ENCODE measurements at regions not wholly inside any gene's neighbourhood (a gene's known extent, or its start where the extent isn't known, plus 50 kb on each side); places are given as distances from the start of the nearest gene placed in this dataset.
"Not testable (repeated sequence)": the region's sequence is repeated elsewhere in the genome, so short reads cannot be mapped to it uniquely, and the experiment has no call there.

GRCh38 chr5:99070362-99070761 is 141.6 kb upstream of the CHD1 start:
- H3K36me3 Mint-ChIP-seq: no peaks in the 10 kb centered on the region
- H3K4me1 Mint-ChIP-seq: no peaks in the 10 kb centered on the region
- H3K9me3 Mint-ChIP-seq: peaks cover 7% of the 10 kb centered on the region
- DNase-seq: no peak
- no peak overlapping the region for H3K4me3 Mint-ChIP-seq
- H3K27me3 Mint-ChIP-seq: no peaks in the 10 kb centered on the region
- H3K27ac Mint-ChIP-seq: no peak overlapping the region

- Mint-ChIP-seq H3K4me3 (no peak overlapping the region), H3K27ac (no peak overlapping the region), H3K4me1 (no peaks in the 10 kb centered on the region), H3K27me3 (no peaks in the 10 kb centered on the region), H3K36me3 (no peaks in the 10 kb centered on the region), H3K9me3 (peaks cover 7% of the 10 kb centered on the region)
- no peak for DNase-seq
These were observed 140.3 kb upstream of the CHD1 start for GRCh38 chr5:99068944-99069650.

GRCh38 chr5:99063737-99064136 is 134.9 kb upstream of the CHD1 start:
- no peak overlapping the region for H3K27ac Mint-ChIP-seq
- DNase-seq: no peak
- H3K27me3 Mint-ChIP-seq: no peaks in the 10 kb centered on the region
- no peaks in the 10 kb centered on the region for H3K36me3 Mint-ChIP-seq
- H3K9me3 Mint-ChIP-seq: no peaks in the 10 kb centered on the region
- no peaks in the 10 kb centered on the region for H3K4me1 Mint-ChIP-seq
- no peak overlapping the region for H3K4me3 Mint-ChIP-seq

- DNase-seq: no peak
- Mint-ChIP-seq H3K27ac (no peak overlapping the region), H3K27me3 (no peaks in the 10 kb centered on the region), H3K9me3 (no peaks in the 10 kb centered on the region), H3K36me3 (no peaks in the 10 kb centered on the region), H3K4me1 (peaks cover 2% of the 10 kb centered on the region), H3K4me3 (no peak overlapping the region)
These were observed 132.9 kb upstream of the CHD1 start for GRCh38 chr5:99061711-99062110.

GRCh38 chr5:99061299-99061698 is 132.5 kb upstream of the CHD1 start:
- no peaks in the 10 kb centered on the region for H3K36me3 Mint-ChIP-seq

GRCh38 chr5:99060306-99061261 is 131.8 kb upstream of the CHD1 start:
- H3K9me3 Mint-ChIP-seq: no peaks in the 10 kb centered on the region
- H3K27ac Mint-ChIP-seq: no peak overlapping the region
- peak; percentile 67 for DNase-seq
- H3K36me3 Mint-ChIP-seq: no peaks in the 10 kb centered on the region
- peaks cover 2% of the 10 kb centered on the region for H3K4me1 Mint-ChIP-seq
- no peaks in the 10 kb centered on the region for H3K27me3 Mint-ChIP-seq
- no peak overlapping the region for H3K4me3 Mint-ChIP-seq

More at GRCh38 chr5:99061299-99061698, 132.5 kb upstream of the CHD1 start:
- no peak overlapping the region for H3K27ac Mint-ChIP-seq
- H3K27me3 Mint-ChIP-seq: no peaks in the 10 kb centered on the region
- H3K4me3 Mint-ChIP-seq: no peak overlapping the region
- peaks cover 2% of the 10 kb centered on the region for H3K4me1 Mint-ChIP-seq
- no peaks in the 10 kb centered on the region for H3K9me3 Mint-ChIP-seq
- no peak for DNase-seq

GRCh38 chr5:99059685-99060084 is 130.9 kb upstream of the CHD1 start:
- H3K36me3 Mint-ChIP-seq: no peaks in the 10 kb centered on the region
- DNase-seq: no peak
- no peak overlapping the region for H3K4me3 Mint-ChIP-seq
- H3K27ac Mint-ChIP-seq: no peak overlapping the region
- no peaks in the 10 kb centered on the region for H3K27me3 Mint-ChIP-seq
- peaks cover 6% of the 10 kb centered on the region for H3K4me1 Mint-ChIP-seq
- H3K9me3 Mint-ChIP-seq: no peaks in the 10 kb centered on the region

- no peaks in the 10 kb centered on the region for H3K36me3 Mint-ChIP-seq
- no peaks in the 10 kb centered on the region for H3K9me3 Mint-ChIP-seq
- no peaks in the 10 kb centered on the region for H3K27me3 Mint-ChIP-seq
- no peak overlapping the region for H3K4me3 Mint-ChIP-seq
- H3K27ac Mint-ChIP-seq: no peak overlapping the region
- DNase-seq: no peak
- H3K4me1 Mint-ChIP-seq: peaks cover 6% of the 10 kb centered on the region
These were observed 129.7 kb upstream of the CHD1 start for GRCh38 chr5:99058466-99058865.

- no peak overlapping the region for H3K4me3 Mint-ChIP-seq
- DNase-seq: no peak
- no peaks in the 10 kb centered on the region for H3K27me3 Mint-ChIP-seq
- H3K36me3 Mint-ChIP-seq: no peaks in the 10 kb centered on the region
- H3K9me3 Mint-ChIP-seq: no peaks in the 10 kb centered on the region
- H3K27ac Mint-ChIP-seq: no peak overlapping the region
- H3K4me1 Mint-ChIP-seq: peaks cover 6% of the 10 kb centered on the region
These were observed 126.2 kb upstream of the CHD1 start for GRCh38 chr5:99054972-99055371.

GRCh38 chr5:99045871-99046270 is 117.1 kb upstream of the CHD1 start:
- DNase-seq: no peak
- H3K4me3 Mint-ChIP-seq: no peak overlapping the region
- peaks cover 19% of the 10 kb centered on the region for H3K9me3 Mint-ChIP-seq
- no peaks in the 10 kb centered on the region for H3K27me3 Mint-ChIP-seq
- H3K27ac Mint-ChIP-seq: no peak overlapping the region
- peaks cover 4% of the 10 kb centered on the region for H3K4me1 Mint-ChIP-seq
- peaks cover 12% of the 10 kb centered on the region for H3K36me3 Mint-ChIP-seq

- not testable (repeated sequence) for H3K4me3 Mint-ChIP-seq, H3K4me1 Mint-ChIP-seq, H3K27ac Mint-ChIP-seq, DNase-seq, H3K27me3 Mint-ChIP-seq
- Mint-ChIP-seq H3K36me3 (peaks cover 28% of the 10 kb centered on the region), H3K9me3 (peaks cover 40% of the 10 kb centered on the region)
These were observed 114.5 kb upstream of the CHD1 start for GRCh38 chr5:99043257-99043656.

- peaks cover 40% of the 10 kb centered on the region for H3K9me3 Mint-ChIP-seq
- peaks cover 28% of the 10 kb centered on the region for H3K4me1 Mint-ChIP-seq
- no peak overlapping the region for H3K27ac Mint-ChIP-seq
- no peak overlapping the region for H3K4me3 Mint-ChIP-seq
- H3K36me3 Mint-ChIP-seq: peaks cover 30% of the 10 kb centered on the region
- DNase-seq: peak; percentile 22
- H3K27me3 Mint-ChIP-seq: no peaks in the 10 kb centered on the region
These were observed 108.9 kb upstream of the CHD1 start for GRCh38 chr5:99037668-99038067.

GRCh38 chr5:99035942-99036341 is 107.1 kb upstream of the CHD1 start:
- H3K9me3 Mint-ChIP-seq: peaks cover 23% of the 10 kb centered on the region
- no peak overlapping the region for H3K27ac Mint-ChIP-seq
- no peak for DNase-seq
- peaks cover 39% of the 10 kb centered on the region for H3K4me1 Mint-ChIP-seq
- no peak overlapping the region for H3K4me3 Mint-ChIP-seq
- no peaks in the 10 kb centered on the region for H3K27me3 Mint-ChIP-seq
- H3K36me3 Mint-ChIP-seq: peaks cover 21% of the 10 kb centered on the region

- H3K4me1 Mint-ChIP-seq: peaks cover 49% of the 10 kb centered on the region
- H3K27ac Mint-ChIP-seq: peak overlapping the region; percentile 94
- no peaks in the 10 kb centered on the region for H3K27me3 Mint-ChIP-seq
- no peak overlapping the region for H3K4me3 Mint-ChIP-seq
- H3K9me3 Mint-ChIP-seq: peaks cover 11% of the 10 kb centered on the region
- H3K36me3 Mint-ChIP-seq: peaks cover 15% of the 10 kb centered on the region
- no peak for DNase-seq
These were observed 105.5 kb upstream of the CHD1 start for GRCh38 chr5:99034336-99034735.

- Mint-ChIP-seq H3K9me3 (peaks cover 2% of the 10 kb centered on the region), H3K27me3 (no peaks in the 10 kb centered on the region), H3K36me3 (peaks cover 5% of the 10 kb centered on the region), H3K4me1 (peaks cover 56% of the 10 kb centered on the region), H3K4me3 (peak overlapping the region; percentile 85), H3K27ac (peak overlapping the region; percentile 94)
- no peak for DNase-seq
These were observed 104.5 kb upstream of the CHD1 start for GRCh38 chr5:99033014-99033900.

Data from activated naive CD8-positive, alpha-beta T cell treated with anti-CD3 and anti-CD28 coated beads for 36 hours (primary cell).